Activated CD4-positive, alpha-beta T cell treated with anti-CD3 and anti-CD28 coated beads, Interleukin-2, amount 10 ng/mL, durations not matched to agents 24 days and 14 days (primary cell): ENCODE measurements at regions not wholly inside any gene's neighbourhood (a gene's known extent, or its start where the extent isn't known, plus 50 kb on each side); places are given as distances from the start of the nearest gene placed in this dataset.
"Not testable (repeated sequence)": the region's sequence is repeated elsewhere in the genome, so short reads cannot be mapped to it uniquely, and the experiment has no call there.

Experiments used
- DNase-seq: peaks from one replicate; pipeline ENCODE4 v3.0.0; 2022
- H3K27ac Mint-ChIP-seq: one replicate; pipeline ENCODE4 v1.8.0; 2022; ENCODE audit warnings: mild to moderate bottlenecking, mixed read lengths
- H3K27me3 Mint-ChIP-seq: one replicate; pipeline ENCODE4 v1.8.0; 2022; ENCODE audit warnings: mixed read lengths
- H3K36me3 Mint-ChIP-seq: one replicate; pipeline ENCODE4 v1.8.0; 2022; ENCODE audit warnings: low read depth, mild to moderate bottlenecking, mixed read lengths
- H3K4me1 Mint-ChIP-seq: one replicate; pipeline ENCODE4 v1.8.0; 2021; ENCODE audit warnings: mixed read lengths
- H3K4me3 Mint-ChIP-seq: one replicate; pipeline ENCODE4 v1.8.0; 2022; ENCODE audit warnings: mild to moderate bottlenecking, moderate library complexity, mixed read lengths
- H3K9me3 Mint-ChIP-seq: one replicate; pipeline ENCODE4 v1.8.0; 2021; ENCODE audit warnings: mixed read lengths
- intact Hi-C: fragments of 100-400 bp; cut with micrococcal nuclease; formaldehyde crosslinking; loops from one replicate; pipeline ENCODE4 v1.15.1; 2023

GRCh38 chr12:84422340-84422739 is 490.3 kb downstream of the SLC6A15 start:
- no peaks in the 10 kb centered on the region for H3K27me3 Mint-ChIP-seq
- no peak for DNase-seq
- H3K4me3 Mint-ChIP-seq = no peak overlapping the region
- H3K27ac Mint-ChIP-seq = no peak overlapping the region
- H3K36me3 Mint-ChIP-seq = no peaks in the 10 kb centered on the region
- intact Hi-C loops = no loop called here
- no peaks in the 10 kb centered on the region for H3K9me3 Mint-ChIP-seq
- no peaks in the 10 kb centered on the region for H3K4me1 Mint-ChIP-seq

GRCh38 chr12:84421103-84421502 is 491.5 kb downstream of the SLC6A15 start:
- no peak for DNase-seq
- intact Hi-C loops = no loop called here
- no peak overlapping the region for H3K27ac Mint-ChIP-seq
- no peaks in the 10 kb centered on the region for H3K9me3 Mint-ChIP-seq
- no peak overlapping the region for H3K4me3 Mint-ChIP-seq
- H3K36me3 Mint-ChIP-seq = no peaks in the 10 kb centered on the region
- H3K4me1 Mint-ChIP-seq = no peaks in the 10 kb centered on the region
- no peaks in the 10 kb centered on the region for H3K27me3 Mint-ChIP-seq

GRCh38 chr12:84416626-84417025 is 496.0 kb downstream of the SLC6A15 start:
- Mint-ChIP-seq H3K36me3 (no peaks in the 10 kb centered on the region), H3K4me3 (no peak overlapping the region), H3K27ac (no peak overlapping the region), H3K27me3 (no peaks in the 10 kb centered on the region), H3K4me1 (no peaks in the 10 kb centered on the region), H3K9me3 (no peaks in the 10 kb centered on the region)
- intact Hi-C loops = no loop called here
- no peak for DNase-seq

- DNase-seq = no peak
- no peaks in the 10 kb centered on the region for H3K9me3 Mint-ChIP-seq
- intact Hi-C loops = no loop called here
- H3K36me3 Mint-ChIP-seq = no peaks in the 10 kb centered on the region
- H3K27me3 Mint-ChIP-seq = no peaks in the 10 kb centered on the region
- no peak overlapping the region for H3K27ac Mint-ChIP-seq
- H3K4me3 Mint-ChIP-seq = no peak overlapping the region
- no peaks in the 10 kb centered on the region for H3K4me1 Mint-ChIP-seq
Measured at GRCh38 chr12:84415946-84416345, 496.7 kb downstream of the SLC6A15 start.

- H3K27ac Mint-ChIP-seq = no peak overlapping the region
- no peak overlapping the region for H3K4me3 Mint-ChIP-seq
- no peaks in the 10 kb centered on the region for H3K36me3 Mint-ChIP-seq
- H3K9me3 Mint-ChIP-seq = no peaks in the 10 kb centered on the region
- DNase-seq = no peak
- H3K27me3 Mint-ChIP-seq = no peaks in the 10 kb centered on the region
- H3K4me1 Mint-ChIP-seq = no peaks in the 10 kb centered on the region
- intact Hi-C loops = no loop called here
Measured at GRCh38 chr12:84413656-84414055, 498.9 kb downstream of the SLC6A15 start.

GRCh38 chr12:84412226-84412625 is 500.4 kb downstream of the SLC6A15 start:
- Mint-ChIP-seq H3K27ac (no peak overlapping the region), H3K27me3 (no peaks in the 10 kb centered on the region), H3K36me3 (no peaks in the 10 kb centered on the region), H3K4me1 (no peaks in the 10 kb centered on the region), H3K4me3 (no peak overlapping the region), H3K9me3 (no peaks in the 10 kb centered on the region)
- intact Hi-C loops = no loop called here
- no peak for DNase-seq

- Mint-ChIP-seq H3K4me1 (no peaks in the 10 kb centered on the region), H3K9me3 (no peaks in the 10 kb centered on the region), H3K27ac (no peak overlapping the region), H3K27me3 (no peaks in the 10 kb centered on the region), H3K36me3 (no peaks in the 10 kb centered on the region), H3K4me3 (no peak overlapping the region)
- no peak for DNase-seq
- intact Hi-C loops = no loop called here
Measured at GRCh38 chr12:84411031-84411430, 501.6 kb downstream of the SLC6A15 start.

GRCh38 chr12:84408936-84409335 is 503.7 kb downstream of the SLC6A15 start:
- Mint-ChIP-seq H3K27me3 (no peaks in the 10 kb centered on the region), H3K4me1 (no peaks in the 10 kb centered on the region), H3K9me3 (no peaks in the 10 kb centered on the region), H3K27ac (no peak overlapping the region), H3K4me3 (no peak overlapping the region), H3K36me3 (no peaks in the 10 kb centered on the region)
- intact Hi-C loops = no loop called here
- DNase-seq = no peak

GRCh38 chr12:84406720-84407119 is 505.9 kb downstream of the SLC6A15 start:
- H3K36me3 Mint-ChIP-seq, H3K4me3 Mint-ChIP-seq, intact Hi-C loops, H3K27ac Mint-ChIP-seq, DNase-seq, H3K4me1 Mint-ChIP-seq, H3K9me3 Mint-ChIP-seq, H3K27me3 Mint-ChIP-seq: not testable (repeated sequence)

GRCh38 chr12:84397846-84398245 is 514.8 kb downstream of the SLC6A15 start:
- intact Hi-C loops = no loop called here
- Mint-ChIP-seq H3K36me3 (no peaks in the 10 kb centered on the region), H3K27ac (no peak overlapping the region), H3K4me3 (no peak overlapping the region), H3K27me3 (no peaks in the 10 kb centered on the region), H3K4me1 (no peaks in the 10 kb centered on the region), H3K9me3 (no peaks in the 10 kb centered on the region)
- DNase-seq = no peak

GRCh38 chr12:84397263-84397662 is 515.3 kb downstream of the SLC6A15 start:
- no peaks in the 10 kb centered on the region for H3K27me3 Mint-ChIP-seq
- H3K36me3 Mint-ChIP-seq = no peaks in the 10 kb centered on the region
- H3K4me3 Mint-ChIP-seq = no peak overlapping the region
- no peak overlapping the region for H3K27ac Mint-ChIP-seq
- no peaks in the 10 kb centered on the region for H3K4me1 Mint-ChIP-seq
- no peak for DNase-seq
- H3K9me3 Mint-ChIP-seq = no peaks in the 10 kb centered on the region
- intact Hi-C loops = no loop called here

- H3K27me3 Mint-ChIP-seq, H3K4me3 Mint-ChIP-seq, H3K4me1 Mint-ChIP-seq, H3K9me3 Mint-ChIP-seq, H3K27ac Mint-ChIP-seq, intact Hi-C loops, DNase-seq, H3K36me3 Mint-ChIP-seq: not testable (repeated sequence)
Measured at GRCh38 chr12:84391176-84391575, 521.4 kb downstream of the SLC6A15 start.

- H3K36me3 Mint-ChIP-seq = no peaks in the 10 kb centered on the region
- H3K4me3 Mint-ChIP-seq = no peak overlapping the region
- no peaks in the 10 kb centered on the region for H3K4me1 Mint-ChIP-seq
Measured at GRCh38 chr12:84384384-84384783, 528.2 kb downstream of the SLC6A15 start.

GRCh38 chr12:84382486-84382885 is 530.1 kb downstream of the SLC6A15 start:
- DNase-seq, H3K4me1 Mint-ChIP-seq, H3K27ac Mint-ChIP-seq, H3K4me3 Mint-ChIP-seq, H3K36me3 Mint-ChIP-seq, H3K27me3 Mint-ChIP-seq, H3K9me3 Mint-ChIP-seq, intact Hi-C loops: not testable (repeated sequence)

More at GRCh38 chr12:84384384-84384783, 528.2 kb downstream of the SLC6A15 start:
- H3K9me3 Mint-ChIP-seq = peaks cover 3% of the 10 kb centered on the region
- H3K27ac Mint-ChIP-seq = no peak overlapping the region
- DNase-seq = no peak
- intact Hi-C loops = no loop called here
- no peaks in the 10 kb centered on the region for H3K27me3 Mint-ChIP-seq

- intact Hi-C loops = no loop called here
- Mint-ChIP-seq H3K9me3 (no peaks in the 10 kb centered on the region), H3K36me3 (no peaks in the 10 kb centered on the region), H3K4me3 (no peak overlapping the region), H3K4me1 (no peaks in the 10 kb centered on the region), H3K27me3 (no peaks in the 10 kb centered on the region), H3K27ac (no peak overlapping the region)
- no peak for DNase-seq
Measured at GRCh38 chr12:84376320-84376719, 536.3 kb downstream of the SLC6A15 start.
